ENCODE measurements at regions not wholly inside any gene's neighbourhood (a gene's known extent, or its start where the extent isn't known, plus 50 kb on each side); places are given as distances from the start of the nearest gene placed in this dataset.

- no peak for DNase-seq
Observed at GRCh38 chr13:33628662-33629061, 189.3 kb upstream of the RFC3 start.

GRCh38 chr13:33629605-33630360 lies 188.2 kb upstream of the RFC3 start:
- DNase-seq, result no peak

GRCh38 chr13:33633701-33634545 lies 184.0 kb upstream of the RFC3 start:
- no peak for DNase-seq

GRCh38 chr13:33634546-33634982 lies 183.4 kb upstream of the RFC3 start:
- peak; percentile 46 for DNase-seq

GRCh38 chr13:33636243-33636642 lies 181.7 kb upstream of the RFC3 start:
- DNase-seq, result no peak

GRCh38 chr13:33636955-33637670 lies 180.8 kb upstream of the RFC3 start:
- no peak for DNase-seq

- no peak for DNase-seq
Observed at GRCh38 chr13:33637978-33638743, 179.8 kb upstream of the RFC3 start.

- DNase-seq, result no peak
Observed at GRCh38 chr13:33639158-33639557, 178.8 kb upstream of the RFC3 start.

- no peak for DNase-seq
Observed at GRCh38 chr13:33639626-33640080, 178.3 kb upstream of the RFC3 start.

GRCh38 chr13:33640832-33641231 lies 177.1 kb upstream of the RFC3 start:
- DNase-seq, result no peak

GRCh38 chr13:33642374-33643065 lies 175.4 kb upstream of the RFC3 start:
- peak; percentile 74 for DNase-seq

- peak; percentile 39 for DNase-seq
Observed at GRCh38 chr13:33644581-33645543, 173.1 kb upstream of the RFC3 start.

- DNase-seq, result no peak
Observed at GRCh38 chr13:33645591-33646554, 172.1 kb upstream of the RFC3 start.

GRCh38 chr13:33649212-33649878 lies 168.6 kb upstream of the RFC3 start:
- DNase-seq, result no peak

- no peak for DNase-seq
Observed at GRCh38 chr13:33651766-33652165, 166.2 kb upstream of the RFC3 start.

- DNase-seq, result no peak
Observed at GRCh38 chr13:33657274-33657673, 160.7 kb upstream of the RFC3 start.

- DNase-seq, result no peak
Observed at GRCh38 chr13:33659466-33659865, 158.5 kb upstream of the RFC3 start.

GRCh38 chr13:33659894-33660293 lies 158.1 kb upstream of the RFC3 start:
- DNase-seq, result no peak
